ENCODE measurements at regions not wholly inside any gene's neighbourhood (a gene's known extent, or its start where the extent isn't known, plus 50 kb on each side); places are given as distances from the start of the nearest gene placed in this dataset.
"Not testable (repeated sequence)": the region's sequence is repeated elsewhere in the genome, so short reads cannot be mapped to it uniquely, and the experiment has no call there.

GRCh38 chr16:25556289-25556967 is 135.3 kb upstream of the HS3ST4 start:
- in situ Hi-C loops (cut with MboI); RAD21 ChIA-PET (ENCODE audit: unreplicated experiment); POLR2A ChIA-PET; H2AFZ ChIP-seq (ENCODE audit: control insufficient read depth, low read depth, low read length); FAIRE-seq; H4K20me1 ChIP-seq (ENCODE audit: control insufficient read depth, insufficient read depth); H3K27ac ChIP-seq (ENCODE audit: control insufficient read depth, insufficient read depth); BruUV-seq (replicated peaks); H3K79me2 ChIP-seq (ENCODE audit: control insufficient read depth, insufficient read depth, low read length); CTCF ChIA-PET; H3K27me3 ChIP-seq (replicated peaks in 1 of 2; ENCODE audit: control insufficient read depth in 2 of 2, insufficient read depth in 2 of 2, low read length in 1 of 2); DNase-seq (ENCODE audit: low read depth, low spot score); H3K9ac ChIP-seq (ENCODE audit: control insufficient read depth, insufficient read depth, low read length); ATAC-seq; intact Hi-C loops (cut with micrococcal nuclease; ENCODE audit: unreplicated experiment); H3K9me3 ChIP-seq (replicated peaks; ENCODE audit: control insufficient read depth, insufficient read depth, low read length); H3K4me1 ChIP-seq (ENCODE audit: control insufficient read depth, insufficient read depth, low read length); H3K4me2 ChIP-seq (ENCODE audit: control insufficient read depth, insufficient read depth); H3K4me3 ChIP-seq; H3K36me3 ChIP-seq (ENCODE audit: control insufficient read depth in 2 of 2, insufficient read depth in 2 of 2, low read length in 1 of 2): not testable (repeated sequence)
- SMC1A ChIA-PET (ENCODE audit: uncharacterized antibody, unreplicated experiment), result interaction anchor here (0.6 kb wide), 1 partner anchor 900 kb away, joined by 4 read pairs; no protein-coding TSS in a partner anchor
- WGBS (ENCODE audit: insufficient coverage, insufficient replicate concordance, low lambda C conversion rate, missing lambda C conversion rate), result 58% methylated on average over 15 of the region's 15 CpGs

- Histone ChIP-seq H2AFZ (ENCODE audit: control insufficient read depth, low read depth, low read length) (no peak overlapping the region), H3K27me3 (replicated peaks in 1 of 2; ENCODE audit: control insufficient read depth in 2 of 2, insufficient read depth in 2 of 2, low read length in 1 of 2) (no peaks in the 10 kb centered on the region), H3K4me2 (ENCODE audit: control insufficient read depth, insufficient read depth) (no peak overlapping the region), H3K4me1 (ENCODE audit: control insufficient read depth, insufficient read depth, low read length) (no peaks in the 10 kb centered on the region), H3K9me3 (replicated peaks; ENCODE audit: control insufficient read depth, insufficient read depth, low read length) (no peaks in the 10 kb centered on the region; the same call in 2 of the 3 replicates), H3K36me3 (ENCODE audit: control insufficient read depth in 2 of 2, insufficient read depth in 2 of 2, low read length in 1 of 2) (no peaks in the 10 kb centered on the region), H3K9ac (ENCODE audit: control insufficient read depth, insufficient read depth, low read length) (no peak overlapping the region), H4K20me1 (ENCODE audit: control insufficient read depth, insufficient read depth) (no peaks in the 10 kb centered on the region), H3K4me3 (no peak overlapping the region), H3K79me2 (ENCODE audit: control insufficient read depth, insufficient read depth, low read length) (no peaks in the 10 kb centered on the region), H3K27ac (ENCODE audit: control insufficient read depth, insufficient read depth) (no peak overlapping the region)
- ChIA-PET CTCF (no interaction called here), POLR2A (no interaction called here), RAD21 (ENCODE audit: unreplicated experiment) (no interaction called here), SMC1A (ENCODE audit: uncharacterized antibody, unreplicated experiment) (no interaction called here)
- DNase-seq (ENCODE audit: low read depth, low spot score) (no peak), FAIRE-seq (no peak), ATAC-seq (no peak)
- in situ Hi-C loops (cut with MboI), result no loop called here
- whole genome bisulfite sequencing (ENCODE audit: insufficient coverage, insufficient replicate concordance, low lambda C conversion rate, missing lambda C conversion rate), result 73% methylated on average over 4 of the region's 4 CpGs
- intact Hi-C loops (cut with micrococcal nuclease; ENCODE audit: unreplicated experiment), result no loop called here
- BruUV-seq (replicated peaks), result no TSS peak
- TF ChIP-seq ATF7 (IDR thresholded peaks at IDR 0.05; ENCODE audit: low read depth) (no peak), TARDBP (IDR thresholded peaks at IDR 0.05; ENCODE audit: borderline replicate concordance) (no peak), SMC3 (IDR thresholded peaks at IDR 0.05; ENCODE audit: borderline replicate concordance, low read length) (no peak), NBN (IDR thresholded peaks at IDR 0.05) (no peak), IRF5 (IDR thresholded peaks at IDR 0.05; ENCODE audit: borderline replicate concordance) (no peak), YBX1 (IDR thresholded peaks at IDR 0.05) (no peak), ZNF687 (IDR thresholded peaks at IDR 0.05) (no peak), E4F1 (IDR thresholded peaks at IDR 0.05; ENCODE audit: borderline replicate concordance, partially characterized antibody) (no peak)
These were observed 137.9 kb upstream of the HS3ST4 start for GRCh38 chr16:25553711-25554436.

All from GM12878 (cell line).